MCF 10A (cell line): ENCODE measurements at regions not wholly inside any gene's neighbourhood (a gene's known extent, or its start where the extent isn't known, plus 50 kb on each side); places are given as distances from the start of the nearest gene placed in this dataset.
"Not testable (repeated sequence)": the region's sequence is repeated elsewhere in the genome, so short reads cannot be mapped to it uniquely, and the experiment has no call there.

ENCODE experiments used
- BruUV-seq: library from RNA; stranded (reverse); fragments of 400-500 nt; replicated peaks from 2 replicates; lab custom pipeline; 2021; lab: Mats Ljungman, UMichigan
- CTCF ChIA-PET: fragments of 300-600 bp; sonication (Branson Sonifier 250); formaldehyde crosslinking; extraction: SDS; loops from one replicate; lab custom pipeline; 2021; ENCODE audit warnings: antibody characterized with exemption, inconsistent platforms; lab: Yijun Ruan, JAX
- POLR2A ChIA-PET: fragments of 300-600, 350-650 bp; sonication (Branson Sonifier 250); formaldehyde crosslinking; extraction: SDS; loops from one replicate; lab custom pipeline; 2020; ENCODE audit warnings: antibody characterized with exemption, inconsistent platforms; lab: Yijun Ruan, JAX
- DNase-seq: peaks from one replicate; pipeline ENCODE4 v3.0.0-alpha.2; 2018; ENCODE audit not compliant: unreplicated experiment
- H3K27ac Mint-ChIP-seq: one replicate; pipeline ENCODE4 v1.8.0; 2022; ENCODE audit warnings: mild to moderate bottlenecking, low read depth, mixed read lengths; ENCODE audit not compliant: unreplicated experiment
- H3K27me3 Mint-ChIP-seq: one replicate; pipeline ENCODE4 v1.8.0; 2022; ENCODE audit warnings: mixed read lengths; ENCODE audit not compliant: insufficient read depth, unreplicated experiment
- H3K36me3 Mint-ChIP-seq: one replicate; pipeline ENCODE4 v1.8.0; 2022; ENCODE audit warnings: mild to moderate bottlenecking, moderate library complexity, mixed read lengths; ENCODE audit not compliant: insufficient read depth, unreplicated experiment
- H3K4me1 Mint-ChIP-seq: one replicate; pipeline ENCODE4 v1.8.0; 2022; ENCODE audit warnings: mixed read lengths; ENCODE audit not compliant: insufficient read depth, unreplicated experiment
- H3K4me3 Mint-ChIP-seq: one replicate; pipeline ENCODE4 v1.8.0; 2022; ENCODE audit warnings: mild to moderate bottlenecking, moderate library complexity, mixed read lengths; ENCODE audit not compliant: unreplicated experiment
- H3K9me3 Mint-ChIP-seq: one replicate; pipeline ENCODE4 v1.8.0; 2022; ENCODE audit warnings: mixed read lengths; ENCODE audit not compliant: unreplicated experiment
- CTCF ChIP-seq: fragments of 200-600 bp; IDR thresholded peaks from one replicate; pipeline ENCODE4 v1.8.0; 2022; ENCODE audit warnings: antibody characterized with exemption, mild to moderate bottlenecking; ENCODE audit not compliant: unreplicated experiment
- intact Hi-C: fragments of 100-400 bp; cut with micrococcal nuclease; formaldehyde crosslinking; loops from 2 replicates; pipeline ENCODE4 v1.14.1; 2022

- Mint-ChIP-seq H3K27me3 (no peaks in the 10 kb centered on the region), H3K4me1 (peaks cover 6% of the 10 kb centered on the region), H3K36me3 (no peaks in the 10 kb centered on the region), H3K27ac (no peak overlapping the region), H3K9me3 (no peaks in the 10 kb centered on the region), H3K4me3 (no peak overlapping the region)
- BruUV-seq, result no TSS peak
- POLR2A ChIA-PET, result interaction anchor here (0.8 kb wide), 2 partner anchors 11 to 28 kb away, joined by 3 read pairs; no protein-coding TSS in a partner anchor
- peak; percentile 65 for TF ChIP-seq CTCF
- DNase-seq, result peak; percentile 84
- CTCF ChIA-PET, result interaction anchor here (0.5 to 2.5 kb wide), 32 partner anchors 9 to 742 kb away, joined by 3 to 11 read pairs (median 4); no protein-coding TSS in a partner anchor
- intact Hi-C loops, result loop anchor here (5.0 kb wide), 2 partner anchors 43 to 333 kb away; no protein-coding TSS in a partner anchor
These were observed 90.6 kb upstream of the AKAP13 start for GRCh38 chr15:85289677-85290365.

- H3K4me3 Mint-ChIP-seq, DNase-seq, H3K27ac Mint-ChIP-seq, H3K27me3 Mint-ChIP-seq, POLR2A ChIA-PET, H3K36me3 Mint-ChIP-seq, BruUV-seq, H3K9me3 Mint-ChIP-seq, intact Hi-C loops: not testable (repeated sequence)
- peaks cover 17% of the 10 kb centered on the region for H3K4me1 Mint-ChIP-seq
- CTCF ChIA-PET, result interaction anchor here (1.3 kb wide), 1 partner anchor 24 kb away, joined by 5 read pairs; no protein-coding TSS in a partner anchor
These were observed 87.8 kb upstream of the AKAP13 start for GRCh38 chr15:85292583-85292982.

- CTCF ChIA-PET, result interaction anchor here (0.6 to 4.2 kb wide), 56 partner anchors 8 to 1741 kb away, joined by 3 to 39 read pairs (median 4); no protein-coding TSS in a partner anchor
- POLR2A ChIA-PET, result interaction anchor here (0.6 to 1.2 kb wide), 3 partner anchors 35 to 204 kb away, joined by 3 to 6 read pairs (median 4); no protein-coding TSS in a partner anchor
- intact Hi-C loops, result loop anchor here (1.0 to 5.0 kb wide), 4 partner anchors 35 to 371 kb away; no protein-coding TSS in a partner anchor
- Mint-ChIP-seq H3K4me1 (peaks cover 11% of the 10 kb centered on the region), H3K36me3 (no peaks in the 10 kb centered on the region), H3K27ac (no peak overlapping the region), H3K9me3 (no peaks in the 10 kb centered on the region), H3K4me3 (no peak overlapping the region), H3K27me3 (no peaks in the 10 kb centered on the region)
- TF ChIP-seq CTCF, result peak; percentile 65
- DNase-seq, result peak; percentile 83
- BruUV-seq, result no TSS peak
These were observed 83.6 kb upstream of the AKAP13 start for GRCh38 chr15:85296615-85297402.

- Mint-ChIP-seq H3K9me3 (no peaks in the 10 kb centered on the region), H3K4me1 (peaks cover 11% of the 10 kb centered on the region), H3K27ac (no peak overlapping the region), H3K27me3 (no peaks in the 10 kb centered on the region), H3K4me3 (no peak overlapping the region), H3K36me3 (no peaks in the 10 kb centered on the region)
- DNase-seq, result no peak
- no TSS peak for BruUV-seq
- ChIA-PET CTCF (interaction anchor here (0.8 to 4.2 kb wide), 16 partner anchors 9 to 543 kb away, joined by 3 to 39 read pairs (median 4); no protein-coding TSS in a partner anchor), POLR2A (interaction anchor here (1.2 kb wide), 1 partner anchor 34 kb away, joined by 6 read pairs; no protein-coding TSS in a partner anchor)
- no peak for TF ChIP-seq CTCF
- intact Hi-C loops, result loop anchor here (5.0 kb wide), 1 partner anchor 35 kb away; no protein-coding TSS in a partner anchor
These were observed 82.9 kb upstream of the AKAP13 start for GRCh38 chr15:85297537-85297936.
